Smooth muscle cell (in vitro differentiated cells): ENCODE measurements at regions not wholly inside any gene's neighbourhood (a gene's known extent, or its start where the extent isn't known, plus 50 kb on each side); places are given as distances from the start of the nearest gene placed in this dataset.
"Not testable (repeated sequence)": the region's sequence is repeated elsewhere in the genome, so short reads cannot be mapped to it uniquely, and the experiment has no call there.

Source experiments
- DNase-seq: peaks from one replicate; lab custom pipeline; 2025; ENCODE audit not compliant: unreplicated experiment; lab: John Stamatoyannopoulos, UW
- H2AFZ ChIP-seq: fragments of 200-600 bp; sonication (generic); 2 replicates; pipeline ENCODE4 v1.6.0; 2016; ENCODE audit warnings: antibody characterized with exemption, low read depth, mild to moderate bottlenecking
- H3F3A ChIP-seq: fragments of 200-600 bp; sonication (generic); 2 replicates; pipeline ENCODE4 v1.6.0; 2017; ENCODE audit warnings: antibody characterized with exemption, low read depth
- H3K27ac ChIP-seq: fragments of 200-600 bp; sonication (generic); 2 replicates; pipeline ENCODE4 v1.5.1; 2016; ENCODE audit warnings: low read depth, mild to moderate bottlenecking
- H3K27me3 ChIP-seq: fragments of 200-600 bp; sonication (generic); 2 replicates; pipeline ENCODE4 v1.6.1; 2016; ENCODE audit warnings: low read depth, mild to moderate bottlenecking
- H3K36me3 ChIP-seq: fragments of 200-600 bp; sonication (generic); 2 replicates; pipeline ENCODE4 v1.5.1; 2016; ENCODE audit warnings: low read depth
- H3K4me1 ChIP-seq: fragments of 200-600 bp; sonication (generic); 2 replicates; pipeline ENCODE4 v1.5.1; 2016; ENCODE audit warnings: low read depth
- H3K4me2 ChIP-seq: fragments of 200-600 bp; sonication (generic); 2 replicates; pipeline ENCODE4 v1.6.0; 2016; ENCODE audit warnings: mild to moderate bottlenecking
- H3K4me3 ChIP-seq: fragments of 200-600 bp; sonication (generic); 2 replicates; pipeline ENCODE4 v1.5.1; 2016; ENCODE audit warnings: mild to moderate bottlenecking
- H3K79me2 ChIP-seq: fragments of 200-600 bp; sonication (generic); 2 replicates; pipeline ENCODE4 v1.6.0; 2016; ENCODE audit warnings: low read depth, mild to moderate bottlenecking
- H3K9ac ChIP-seq: fragments of 200-600 bp; sonication (generic); 2 replicates; pipeline ENCODE4 v1.6.0; 2016; ENCODE audit warnings: low read depth
- H3K9me3 ChIP-seq: fragments of 200-600 bp; sonication (generic); replicated peaks from 2 replicates; pipeline ENCODE4 v1.5.1; 2016; ENCODE audit warnings: low read depth
- H4K20me1 ChIP-seq: fragments of 200-600 bp; sonication (generic); 2 replicates; pipeline ENCODE4 v1.6.0; 2016; ENCODE audit warnings: low read depth
- CTCF ChIP-seq: fragments of 200-600 bp; sonication (generic); IDR thresholded peaks from 2 replicates; pipeline ENCODE4 v1.5.1; 2017; ENCODE audit warnings: borderline replicate concordance, mild to moderate bottlenecking, antibody characterized with exemption; ENCODE audit not compliant: insufficient read depth, poor library complexity, severe bottlenecking
- WGBS: methylation state at CpG from one replicate; pipeline ENCODE4 v1.1.7; 2016; ENCODE audit warnings: low lambda C conversion rate; 5-methylcytosine and 5-hydroxymethylcytosine counted together

GRCh38 chr9:89686126-89686525 lies 81.3 kb downstream of the GADD45G start:
- Histone ChIP-seq H3K4me3 (no peak overlapping the region), H4K20me1 (no peaks in the 10 kb centered on the region), H3K9ac (peak overlapping the region; percentile 11), H3K4me2 (no peak overlapping the region), H3K27ac (peak overlapping the region; percentile 65), H3K9me3 (no peaks in the 10 kb centered on the region), H3F3A (no peaks in the 10 kb centered on the region), H3K36me3 (no peaks in the 10 kb centered on the region), H3K79me2 (no peaks in the 10 kb centered on the region), H2AFZ (no peak overlapping the region), H3K4me1 (no peaks in the 10 kb centered on the region), H3K27me3 (no peaks in the 10 kb centered on the region)
- DNase-seq = no peak
- TF ChIP-seq CTCF = no peak
- WGBS = 59% methylated on average over 5 of the region's 5 CpGs

- TF ChIP-seq CTCF = no peak
Observed at GRCh38 chr9:89686621-89687020, 81.8 kb downstream of the GADD45G start.

GRCh38 chr9:89687188-89687587 lies 82.4 kb downstream of the GADD45G start:
- Histone ChIP-seq H3K4me3 (no peak overlapping the region), H3K79me2 (no peaks in the 10 kb centered on the region), H3K27me3 (no peaks in the 10 kb centered on the region), H3K9me3 (no peaks in the 10 kb centered on the region), H2AFZ (no peak overlapping the region), H3K4me2 (no peak overlapping the region), H3K36me3 (no peaks in the 10 kb centered on the region), H4K20me1 (no peaks in the 10 kb centered on the region), H3K4me1 (no peaks in the 10 kb centered on the region), H3K27ac (no peak overlapping the region), H3F3A (no peaks in the 10 kb centered on the region), H3K9ac (no peak overlapping the region)
- DNase-seq = no peak
- no peak for TF ChIP-seq CTCF
- 71% methylated on average over 3 of the region's 3 CpGs for WGBS

More at GRCh38 chr9:89686621-89687020, 81.8 kb downstream of the GADD45G start:
- no peaks in the 10 kb centered on the region for H3K79me2 ChIP-seq
- peak overlapping the region; percentile 65 for H3K27ac ChIP-seq
- H3K9me3 ChIP-seq = no peaks in the 10 kb centered on the region
- no peak overlapping the region for H3K4me2 ChIP-seq
- no peaks in the 10 kb centered on the region for H3K27me3 ChIP-seq
- no peaks in the 10 kb centered on the region for H3K4me1 ChIP-seq
- no peak overlapping the region for H3K4me3 ChIP-seq
- no peaks in the 10 kb centered on the region for H3F3A ChIP-seq
- no peak overlapping the region for H2AFZ ChIP-seq
- H3K9ac ChIP-seq = peak overlapping the region; percentile 11
- no peaks in the 10 kb centered on the region for H3K36me3 ChIP-seq
- WGBS = 99% methylated on average over 4 of the region's 4 CpGs
- H4K20me1 ChIP-seq = no peaks in the 10 kb centered on the region
- DNase-seq = no peak

GRCh38 chr9:89687848-89688247 lies 83.0 kb downstream of the GADD45G start:
- H3K4me1 ChIP-seq = no peaks in the 10 kb centered on the region
- H3K9ac ChIP-seq = no peak overlapping the region
- H3K36me3 ChIP-seq = no peaks in the 10 kb centered on the region
- no peak overlapping the region for H3K27ac ChIP-seq
- DNase-seq = no peak
- H4K20me1 ChIP-seq = no peaks in the 10 kb centered on the region
- H2AFZ ChIP-seq = no peak overlapping the region
- H3K27me3 ChIP-seq = no peaks in the 10 kb centered on the region
- H3F3A ChIP-seq = no peaks in the 10 kb centered on the region
- H3K4me2 ChIP-seq = no peak overlapping the region
- H3K4me3 ChIP-seq = no peak overlapping the region
- WGBS = 84% methylated on average over 6 of the region's 6 CpGs
- H3K9me3 ChIP-seq = no peaks in the 10 kb centered on the region
- no peaks in the 10 kb centered on the region for H3K79me2 ChIP-seq
- TF ChIP-seq CTCF = no peak

GRCh38 chr9:89689321-89689720 lies 84.5 kb downstream of the GADD45G start:
- not testable (repeated sequence) for H2AFZ ChIP-seq, H3K9me3 ChIP-seq, H3K4me1 ChIP-seq, H3K4me2 ChIP-seq, H3K27ac ChIP-seq, H4K20me1 ChIP-seq, H3K4me3 ChIP-seq, H3K79me2 ChIP-seq, H3F3A ChIP-seq, H3K36me3 ChIP-seq, H3K9ac ChIP-seq, H3K27me3 ChIP-seq, DNase-seq
- 74% methylated on average over 5 of the region's 5 CpGs for WGBS
